ENCODE measurements at regions not wholly inside any gene's neighbourhood (a gene's known extent, or its start where the extent isn't known, plus 50 kb on each side); places are given as distances from the start of the nearest gene placed in this dataset.

- DNase-seq (ENCODE audit: low spot score) = no peak
These were observed 237.7 kb upstream of the KLF4 start for GRCh38 chr9:107727086-107727780.

GRCh38 chr9:107723015-107723414 lies 233.4 kb upstream of the KLF4 start:
- no peak for DNase-seq (ENCODE audit: low spot score)

GRCh38 chr9:107721705-107722245 lies 232.2 kb upstream of the KLF4 start:
- no peak for DNase-seq (ENCODE audit: low spot score)

GRCh38 chr9:107720501-107720900 lies 230.9 kb upstream of the KLF4 start:
- no peak for DNase-seq (ENCODE audit: low spot score)

- no peak for DNase-seq (ENCODE audit: low spot score)
These were observed 228.2 kb upstream of the KLF4 start for GRCh38 chr9:107717529-107718314.

GRCh38 chr9:107715740-107716139 lies 226.2 kb upstream of the KLF4 start:
- DNase-seq (ENCODE audit: low spot score) = no peak

GRCh38 chr9:107713470-107713869 lies 223.9 kb upstream of the KLF4 start:
- DNase-seq (ENCODE audit: low spot score) = no peak

GRCh38 chr9:107712390-107712789 lies 222.8 kb upstream of the KLF4 start:
- no peak for DNase-seq (ENCODE audit: low spot score)

- peak; percentile 47 for DNase-seq (ENCODE audit: low spot score)
These were observed 222.0 kb upstream of the KLF4 start for GRCh38 chr9:107711542-107711941.

GRCh38 chr9:107710953-107711352 lies 221.4 kb upstream of the KLF4 start:
- no peak for DNase-seq (ENCODE audit: low spot score)

- no peak for DNase-seq (ENCODE audit: low spot score)
These were observed 221.0 kb upstream of the KLF4 start for GRCh38 chr9:107710546-107710945.

- no peak for DNase-seq (ENCODE audit: low spot score)
These were observed 219.2 kb upstream of the KLF4 start for GRCh38 chr9:107708791-107709190.

- no peak for DNase-seq (ENCODE audit: low spot score)
These were observed 218.4 kb upstream of the KLF4 start for GRCh38 chr9:107707915-107708441.

- no peak for DNase-seq (ENCODE audit: low spot score)
These were observed 217.9 kb upstream of the KLF4 start for GRCh38 chr9:107707428-107707837.

- DNase-seq (ENCODE audit: low spot score) = no peak
These were observed 217.3 kb upstream of the KLF4 start for GRCh38 chr9:107706701-107707427.

- DNase-seq (ENCODE audit: low spot score) = no peak
These were observed 216.0 kb upstream of the KLF4 start for GRCh38 chr9:107705521-107705920.

GRCh38 chr9:107704774-107705173 lies 215.2 kb upstream of the KLF4 start:
- no peak for DNase-seq (ENCODE audit: low spot score)

GRCh38 chr9:107703651-107704050 lies 214.1 kb upstream of the KLF4 start:
- no peak for DNase-seq (ENCODE audit: low spot score)

- DNase-seq (ENCODE audit: low spot score) = no peak
These were observed 211.3 kb upstream of the KLF4 start for GRCh38 chr9:107700847-107701246.

GRCh38 chr9:107699231-107699630 lies 209.7 kb upstream of the KLF4 start:
- DNase-seq (ENCODE audit: low spot score) = no peak

- no peak for DNase-seq (ENCODE audit: low spot score)
These were observed 209.2 kb upstream of the KLF4 start for GRCh38 chr9:107698779-107699178.

GRCh38 chr9:107696302-107696701 lies 206.7 kb upstream of the KLF4 start:
- DNase-seq (ENCODE audit: low spot score) = no peak
